Liver (tissue), 3 donors: ENCODE measurements at regions not wholly inside any gene's neighbourhood (a gene's known extent, or its start where the extent isn't known, plus 50 kb on each side); places are given as distances from the start of the nearest gene placed in this dataset.

Experiments
- FOXA1 ChIP-seq: IDR thresholded peaks from 2 replicates; pipeline ENCODE4 v1.6.1; 2016; ENCODE audit warnings: antibody characterized with exemption
- GABPA ChIP-seq, 2 donors: IDR thresholded peaks in 1 of 2; conservative IDR thresholded peaks in 1 of 2; 2 replicates each; pipeline ENCODE4 v1.6.1; 2016; ENCODE audit warnings: antibody characterized with exemption in 2 of 2, mild to moderate bottlenecking in 1 of 2, moderate library complexity in 1 of 2
- RAD21 ChIP-seq, 2 donors: IDR thresholded peaks; 2 replicates each; pipeline ENCODE4 v1.6.1; 2016; ENCODE audit warnings: antibody characterized with exemption in 2 of 2, mild to moderate bottlenecking in 2 of 2
- TAF1 ChIP-seq: conservative IDR thresholded peaks from 2 replicates; pipeline ENCODE4 v1.6.1; 2016; ENCODE audit warnings: antibody characterized with exemption, mild to moderate bottlenecking
- TF ChIP-seq, protein P1 (sequence below): fragments of 150-350 bp; IDR thresholded peaks from 2 replicates; pipeline ENCODE4 v1.5.1; 2017; ENCODE audit warnings: improper control_type of control experiment, low read depth, low read length; ENCODE audit not compliant: missing input control
- donor health status: healthy.
- donor health status: healthy.

GRCh38 chr1:166384948-166385347 lies 218.1 kb upstream of the FAM78B start:
- TF ChIP-seq, protein P1, sequence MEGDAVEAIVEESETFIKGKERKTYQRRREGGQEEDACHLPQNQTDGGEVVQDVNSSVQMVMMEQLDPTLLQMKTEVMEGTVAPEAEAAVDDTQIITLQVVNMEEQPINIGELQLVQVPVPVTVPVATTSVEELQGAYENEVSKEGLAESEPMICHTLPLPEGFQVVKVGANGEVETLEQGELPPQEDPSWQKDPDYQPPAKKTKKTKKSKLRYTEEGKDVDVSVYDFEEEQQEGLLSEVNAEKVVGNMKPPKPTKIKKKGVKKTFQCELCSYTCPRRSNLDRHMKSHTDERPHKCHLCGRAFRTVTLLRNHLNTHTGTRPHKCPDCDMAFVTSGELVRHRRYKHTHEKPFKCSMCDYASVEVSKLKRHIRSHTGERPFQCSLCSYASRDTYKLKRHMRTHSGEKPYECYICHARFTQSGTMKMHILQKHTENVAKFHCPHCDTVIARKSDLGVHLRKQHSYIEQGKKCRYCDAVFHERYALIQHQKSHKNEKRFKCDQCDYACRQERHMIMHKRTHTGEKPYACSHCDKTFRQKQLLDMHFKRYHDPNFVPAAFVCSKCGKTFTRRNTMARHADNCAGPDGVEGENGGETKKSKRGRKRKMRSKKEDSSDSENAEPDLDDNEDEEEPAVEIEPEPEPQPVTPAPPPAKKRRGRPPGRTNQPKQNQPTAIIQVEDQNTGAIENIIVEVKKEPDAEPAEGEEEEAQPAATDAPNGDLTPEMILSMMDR = no peak
- TF ChIP-seq TAF1 (no peak), RAD21 (IDR thresholded peaks at IDR 0.05) (no peak), FOXA1 (no peak), GABPA (IDR thresholded peaks at IDR 0.05 in 1 of 2, conservative IDR thresholded peaks at IDR 0.05 in 1 of 2) (no peak)
